Uterus (tissue), 3 donors: ENCODE measurements at regions not wholly inside any gene's neighbourhood (a gene's known extent, or its start where the extent isn't known, plus 50 kb on each side); places are given as distances from the start of the nearest gene placed in this dataset.
A peak's percentile ranks its signal among the peaks of the same experiment; 100 is the strongest.

ENCODE experiments used
- DNase-seq, 2 donors: peaks; one replicate each; pipeline ENCODE4 v3.0.0-alpha.2; 2019 to 2020
- H3K27ac ChIP-seq, 2 donors: fragments of 200-600 bp; sonication (generic); 1 replicate in 1 of 2; 2 replicates in 1 of 2; pipeline ENCODE4 v1.5.1; 2016 to 2018
- H3K27me3 ChIP-seq, 2 donors: fragments of 200-600 bp; sonication (generic); one replicate each; pipeline ENCODE4 v1.5.1; 2018 to 2019; ENCODE audit warnings: control low read depth in 1 of 2
- H3K36me3 ChIP-seq, 2 donors: fragments of 200-600 bp; sonication (generic); one replicate each; pipeline ENCODE4 v1.5.1; 2019; ENCODE audit warnings: control low read depth in 1 of 2
- H3K4me1 ChIP-seq, 2 donors: fragments of 200-600 bp; sonication (generic); one replicate each; pipeline ENCODE4 v1.5.1; 2018 to 2019; ENCODE audit warnings: control low read depth in 1 of 2
- H3K4me3 ChIP-seq, 2 donors: fragments of 200-600 bp; sonication (generic); 1 replicate in 1 of 2; 2 replicates in 1 of 2; pipeline ENCODE4 v1.5.1; 2018 to 2019; ENCODE audit warnings: mild to moderate bottlenecking in 1 of 2
- H3K9me3 ChIP-seq, 2 donors: fragments of 200-600 bp; sonication (generic); one replicate each; pipeline ENCODE4 v1.5.1; 2019; ENCODE audit warnings: control low read depth in 1 of 2
- POLR2A ChIP-seq, 2 donors: fragments of 450-650 bp; IDR thresholded peaks; one replicate each; pipeline ENCODE4 v1.6.1; 2016; ENCODE audit warnings: antibody characterized with exemption in 2 of 2, mild to moderate bottlenecking in 1 of 2, moderate library complexity in 1 of 2
- intact Hi-C: fragments of 100-400 bp; cut with DNase I; formaldehyde crosslinking; loops from one replicate; pipeline ENCODE4 v1.15.1; 2023; ENCODE audit warnings: low total_unique reads
- TF ChIP-seq, protein P1 (sequence below), 4 experiments: fragments of 200-600 bp in 2 of 4; fragments of 450-650 bp in 2 of 4; sonication (generic) in 2 of 4; IDR thresholded peaks; one replicate each; pipeline ENCODE4 v1.5.1; 2016 to 2019; ENCODE audit warnings: antibody characterized with exemption in 4 of 4, mild to moderate bottlenecking in 2 of 4, moderate library complexity in 1 of 4
- donor health status: DM: yes; HTN: yes; CAD: no.

DNA sequence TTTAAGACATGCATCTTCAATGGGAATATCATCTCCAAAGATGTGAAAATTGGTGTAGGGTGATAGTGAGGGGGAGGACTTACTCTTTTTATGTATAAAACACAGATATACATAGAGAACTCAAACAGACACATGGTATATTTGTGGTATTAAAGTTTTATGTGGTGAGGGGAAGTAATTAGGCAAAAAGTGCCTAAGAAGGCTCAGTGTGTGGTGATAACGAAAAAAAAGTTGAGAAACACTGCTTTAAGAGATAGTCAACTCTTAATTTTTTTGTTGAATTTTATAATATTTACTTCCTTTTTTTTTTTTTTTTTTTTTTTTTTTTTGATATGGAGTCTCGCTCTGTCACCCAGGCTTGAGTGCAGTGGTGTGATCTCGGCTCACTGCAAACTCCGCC lies 174.2 kb upstream of the FRMD4B start:
- TF ChIP-seq, protein P1, sequence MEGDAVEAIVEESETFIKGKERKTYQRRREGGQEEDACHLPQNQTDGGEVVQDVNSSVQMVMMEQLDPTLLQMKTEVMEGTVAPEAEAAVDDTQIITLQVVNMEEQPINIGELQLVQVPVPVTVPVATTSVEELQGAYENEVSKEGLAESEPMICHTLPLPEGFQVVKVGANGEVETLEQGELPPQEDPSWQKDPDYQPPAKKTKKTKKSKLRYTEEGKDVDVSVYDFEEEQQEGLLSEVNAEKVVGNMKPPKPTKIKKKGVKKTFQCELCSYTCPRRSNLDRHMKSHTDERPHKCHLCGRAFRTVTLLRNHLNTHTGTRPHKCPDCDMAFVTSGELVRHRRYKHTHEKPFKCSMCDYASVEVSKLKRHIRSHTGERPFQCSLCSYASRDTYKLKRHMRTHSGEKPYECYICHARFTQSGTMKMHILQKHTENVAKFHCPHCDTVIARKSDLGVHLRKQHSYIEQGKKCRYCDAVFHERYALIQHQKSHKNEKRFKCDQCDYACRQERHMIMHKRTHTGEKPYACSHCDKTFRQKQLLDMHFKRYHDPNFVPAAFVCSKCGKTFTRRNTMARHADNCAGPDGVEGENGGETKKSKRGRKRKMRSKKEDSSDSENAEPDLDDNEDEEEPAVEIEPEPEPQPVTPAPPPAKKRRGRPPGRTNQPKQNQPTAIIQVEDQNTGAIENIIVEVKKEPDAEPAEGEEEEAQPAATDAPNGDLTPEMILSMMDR (IDR thresholded peaks at IDR 0.05) = no peak
- TF ChIP-seq POLR2A (IDR thresholded peaks at IDR 0.05) = no peak
- no peak for DNase-seq
- Histone ChIP-seq H3K9me3 (no peaks in the 10 kb centered on the region), H3K27ac (no peak overlapping the region), H3K4me1 (no peaks in the 10 kb centered on the region), H3K27me3 (no peaks in the 10 kb centered on the region), H3K4me3 (no peak overlapping the region), H3K36me3 (no peaks in the 10 kb centered on the region)
- intact Hi-C loops = no loop called here

DNA sequence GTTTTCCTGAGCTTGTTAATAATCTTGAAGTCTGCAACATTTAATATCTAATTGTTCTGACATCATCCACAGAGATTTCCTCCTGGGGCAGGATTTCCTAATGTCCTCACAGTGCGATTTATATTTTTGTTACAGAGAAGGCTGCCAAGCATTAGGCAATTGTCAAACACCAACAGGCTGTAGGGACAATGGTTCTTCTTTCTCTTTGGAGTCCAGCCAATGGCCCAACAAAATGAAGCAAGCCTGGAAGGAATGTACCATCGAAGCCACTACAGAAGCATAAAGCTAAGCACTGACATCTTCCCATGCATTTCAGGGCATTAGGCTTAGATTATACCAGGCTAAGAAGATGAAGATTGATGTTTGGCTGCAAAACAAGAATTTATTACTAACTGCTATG lies 173.0 kb upstream of the FRMD4B start:
- Histone ChIP-seq H3K27ac (no peak overlapping the region), H3K27me3 (no peaks in the 10 kb centered on the region)
- intact Hi-C loops = loop anchor here (10.0 kb wide), 1 partner anchor 1316 kb away; no protein-coding TSS in a partner anchor

DNA sequence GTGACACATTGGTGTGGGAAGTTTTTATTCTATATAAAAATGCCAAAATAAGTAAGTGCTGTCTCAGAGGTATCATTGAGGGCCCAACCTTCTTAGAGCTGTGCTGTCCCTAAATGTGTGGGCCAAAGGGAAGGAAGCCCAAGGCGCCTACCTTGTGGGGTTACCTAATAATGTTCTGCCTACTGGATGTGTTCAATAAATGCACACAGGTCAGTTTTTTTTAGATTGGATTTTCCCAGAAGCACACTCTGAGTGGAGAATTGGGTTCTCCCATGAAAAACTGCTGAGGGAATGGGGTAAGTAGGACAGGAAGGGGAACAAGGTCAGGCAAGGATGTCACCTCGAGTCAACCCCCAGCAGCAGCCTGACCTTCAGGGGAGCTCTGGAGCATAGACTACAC lies 168.7 kb upstream of the FRMD4B start:
- Histone ChIP-seq H3K9me3 (no peaks in the 10 kb centered on the region), H3K4me3 (no peak overlapping the region), H3K36me3 (no peaks in the 10 kb centered on the region), H3K27me3 (no peaks in the 10 kb centered on the region), H3K27ac (no peak overlapping the region), H3K4me1 (no peaks in the 10 kb centered on the region)
- intact Hi-C loops = loop anchor here (10.0 kb wide), 1 partner anchor 1320 kb away; no protein-coding TSS in a partner anchor
- TF ChIP-seq POLR2A (IDR thresholded peaks at IDR 0.05) = no peak
- TF ChIP-seq, protein P1 (IDR thresholded peaks at IDR 0.05) = no peak
- no peak for DNase-seq

More for the DNA sequence above, 173.0 kb upstream of the FRMD4B start:
- Histone ChIP-seq H3K36me3 (no peaks in the 10 kb centered on the region), H3K4me3 (no peak overlapping the region), H3K4me1 (no peaks in the 10 kb centered on the region), H3K9me3 (no peaks in the 10 kb centered on the region)
- DNase-seq = peak in 1 of 2 donors; percentile 59
- TF ChIP-seq, protein P1 (IDR thresholded peaks at IDR 0.05) = no peak
- TF ChIP-seq POLR2A (IDR thresholded peaks at IDR 0.05) = no peak

DNA sequence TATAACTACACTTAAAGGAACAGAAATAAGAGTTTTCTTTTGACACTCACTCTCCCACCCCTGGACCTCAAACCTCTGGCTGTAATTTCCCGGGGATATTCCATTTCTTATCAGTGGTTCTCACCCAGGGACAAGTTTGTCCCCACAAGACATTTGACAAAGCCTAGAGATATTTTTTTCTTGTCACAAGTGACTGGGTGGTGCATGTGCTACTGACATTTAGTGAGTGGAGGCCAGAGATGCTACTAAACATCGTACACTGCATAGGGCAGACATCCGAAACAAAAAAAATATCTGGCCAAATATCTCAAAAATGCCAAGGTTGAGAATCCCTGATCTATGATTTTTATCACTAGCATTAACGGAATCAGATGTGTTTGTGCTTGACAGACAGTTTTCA lies 168.0 kb upstream of the FRMD4B start:
- intact Hi-C loops = loop anchor here (10.0 kb wide), 1 partner anchor 1321 kb away; no protein-coding TSS in a partner anchor
- no peaks in the 10 kb centered on the region for H3K4me1 ChIP-seq
- no peaks in the 10 kb centered on the region for H3K27me3 ChIP-seq

DNA sequence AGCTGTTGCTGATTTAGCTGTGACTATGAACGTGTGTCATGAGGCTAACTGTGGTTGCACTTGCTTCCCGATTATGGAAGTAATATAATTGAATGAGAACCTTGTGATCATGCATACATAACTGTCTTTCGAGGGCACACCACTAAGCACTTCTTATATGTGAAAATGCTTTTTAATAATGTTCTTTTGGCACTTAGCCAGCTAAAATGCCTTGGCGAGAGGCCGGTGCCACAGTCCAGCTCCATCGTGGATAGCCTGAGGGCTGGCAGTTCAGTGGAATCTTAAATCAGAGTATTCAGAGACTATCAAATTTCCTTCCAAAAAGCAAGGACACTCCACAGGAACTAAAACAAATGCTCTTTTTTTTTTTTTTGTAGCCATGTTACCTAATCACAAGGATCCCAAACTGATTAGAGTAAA lies 161.6 kb upstream of the FRMD4B start:
- Histone ChIP-seq H3K27me3 (no peaks in the 10 kb centered on the region), H3K9me3 (no peaks in the 10 kb centered on the region), H3K27ac (no peak overlapping the region), H3K4me1 (no peaks in the 10 kb centered on the region), H3K4me3 (no peak overlapping the region), H3K36me3 (no peaks in the 10 kb centered on the region)
- DNase-seq = no peak
- TF ChIP-seq, protein P1 (IDR thresholded peaks at IDR 0.05) = no peak
- no peak for TF ChIP-seq POLR2A (IDR thresholded peaks at IDR 0.05)
- intact Hi-C loops = no loop called here

More for the DNA sequence above, 168.0 kb upstream of the FRMD4B start:
- TF ChIP-seq POLR2A (IDR thresholded peaks at IDR 0.05) = no peak
- TF ChIP-seq, protein P1 (IDR thresholded peaks at IDR 0.05) = no peak
- no peaks in the 10 kb centered on the region for H3K9me3 ChIP-seq
- DNase-seq = no peak
- no peak overlapping the region for H3K27ac ChIP-seq
- no peaks in the 10 kb centered on the region for H3K36me3 ChIP-seq
- H3K4me3 ChIP-seq = no peak overlapping the region
